ENCODE measurements at regions not wholly inside any gene's neighbourhood (a gene's known extent, or its start where the extent isn't known, plus 50 kb on each side); places are given as distances from the start of the nearest gene placed in this dataset.

- no peak for DNase-seq
These were observed 328.2 kb upstream of the JAG1 start for GRCh38 chr20:11001764-11002540.

- DNase-seq = no peak
These were observed 329.5 kb upstream of the JAG1 start for GRCh38 chr20:11003341-11003740.

- DNase-seq = no peak
These were observed 334.7 kb upstream of the JAG1 start for GRCh38 chr20:11008444-11009033.

- no peak for DNase-seq
These were observed 337.9 kb upstream of the JAG1 start for GRCh38 chr20:11011653-11012052.

GRCh38 chr20:11012975-11013374 lies 339.2 kb upstream of the JAG1 start:
- DNase-seq = no peak

- DNase-seq = no peak
These were observed 340.0 kb upstream of the JAG1 start for GRCh38 chr20:11013801-11014200.

- no peak for DNase-seq
These were observed 341.6 kb upstream of the JAG1 start for GRCh38 chr20:11015440-11015839.

- DNase-seq = no peak
These were observed 343.6 kb upstream of the JAG1 start for GRCh38 chr20:11017446-11017845.

GRCh38 chr20:11018668-11019170 lies 344.9 kb upstream of the JAG1 start:
- no peak for DNase-seq

GRCh38 chr20:11020712-11021111 lies 346.9 kb upstream of the JAG1 start:
- no peak for DNase-seq

- DNase-seq = no peak
These were observed 353.4 kb upstream of the JAG1 start for GRCh38 chr20:11027224-11027623.

- DNase-seq = no peak
These were observed 356.6 kb upstream of the JAG1 start for GRCh38 chr20:11030351-11030750.

- DNase-seq = no peak
These were observed 357.5 kb upstream of the JAG1 start for GRCh38 chr20:11031300-11031699.

- no peak for DNase-seq
These were observed 358.8 kb upstream of the JAG1 start for GRCh38 chr20:11032611-11033010.

- DNase-seq = no peak
These were observed 360.2 kb upstream of the JAG1 start for GRCh38 chr20:11034025-11034424.

GRCh38 chr20:11035211-11035610 lies 361.4 kb upstream of the JAG1 start:
- no peak for DNase-seq

GRCh38 chr20:11041396-11041795 lies 367.6 kb upstream of the JAG1 start:
- no peak for DNase-seq

- no peak for DNase-seq
These were observed 369.2 kb upstream of the JAG1 start for GRCh38 chr20:11043001-11043400.

GRCh38 chr20:11044561-11044960 lies 370.8 kb upstream of the JAG1 start:
- DNase-seq = no peak

- no peak for DNase-seq
These were observed 371.8 kb upstream of the JAG1 start for GRCh38 chr20:11045412-11046175.

GRCh38 chr20:11047559-11047958 lies 373.8 kb upstream of the JAG1 start:
- DNase-seq = no peak

GRCh38 chr20:11048739-11049138 lies 374.9 kb upstream of the JAG1 start:
- DNase-seq = no peak

GRCh38 chr20:11050350-11050749 lies 376.6 kb upstream of the JAG1 start:
- DNase-seq = no peak

- no peak for DNase-seq
These were observed 377.3 kb upstream of the JAG1 start for GRCh38 chr20:11051136-11051535.

Data from stimulated activated CD4-positive, alpha-beta T cell treated with anti-CD3 and anti-CD28 coated beads, Interleukin-4, amount 100 ng/mL, for 4 hours (primary cell).